Esophagus muscularis mucosa (tissue), 4 donors: ENCODE measurements at regions not wholly inside any gene's neighbourhood (a gene's known extent, or its start where the extent isn't known, plus 50 kb on each side); places are given as distances from the start of the nearest gene placed in this dataset.

ENCODE experiments used
- CTCF ChIP-seq, 3 experiments: fragments of 200-600 bp in 2 of 3; fragments of 450-650 bp in 1 of 3; sonication (generic) in 2 of 3; IDR thresholded peaks; one replicate each; pipeline ENCODE4 v1.5.1; 2017 to 2019; ENCODE audit warnings: antibody characterized with exemption in 3 of 3, mild to moderate bottlenecking in 2 of 3, moderate library complexity in 1 of 3
- EP300 ChIP-seq: sonication (generic); formaldehyde crosslinking; IDR thresholded peaks from one replicate; pipeline ENCODE4 v1.6.1; 2017; ENCODE audit warnings: antibody characterized with exemption
- POLR2A ChIP-seq: fragments of 450-650 bp; IDR thresholded peaks from one replicate; pipeline ENCODE4 v1.6.1; 2017; ENCODE audit warnings: antibody characterized with exemption, moderate library complexity, mild to moderate bottlenecking, low read depth

DNA sequence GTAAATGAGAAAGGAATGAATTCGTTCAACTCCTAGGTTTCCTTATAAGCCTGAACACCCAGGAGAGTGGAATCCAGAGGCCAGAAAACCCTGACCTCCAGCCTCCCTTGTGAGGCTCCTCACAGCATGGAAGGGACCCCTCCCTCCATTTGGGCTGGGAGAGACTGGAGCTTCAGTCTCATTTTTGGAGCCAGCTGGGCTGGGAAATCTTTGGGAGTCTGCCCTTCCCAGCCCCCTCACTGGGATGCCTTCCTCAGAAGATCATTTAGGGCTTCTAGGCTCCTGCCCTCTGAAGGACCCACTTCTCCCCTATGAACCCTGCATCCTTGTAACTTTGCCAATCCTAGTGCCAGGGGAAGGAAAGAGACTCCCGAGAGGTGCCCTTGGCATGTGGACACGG is 346.1 kb downstream of the CYP26B1 start:
- no peak for TF ChIP-seq CTCF (IDR thresholded peaks at IDR 0.05)
- no peak for TF ChIP-seq POLR2A
- TF ChIP-seq EP300: no peak
